ENCODE measurements at regions not wholly inside any gene's neighbourhood (a gene's known extent, or its start where the extent isn't known, plus 50 kb on each side); places are given as distances from the start of the nearest gene placed in this dataset.
A peak's percentile ranks its signal among the peaks of the same experiment; 100 is the strongest.

DNA sequence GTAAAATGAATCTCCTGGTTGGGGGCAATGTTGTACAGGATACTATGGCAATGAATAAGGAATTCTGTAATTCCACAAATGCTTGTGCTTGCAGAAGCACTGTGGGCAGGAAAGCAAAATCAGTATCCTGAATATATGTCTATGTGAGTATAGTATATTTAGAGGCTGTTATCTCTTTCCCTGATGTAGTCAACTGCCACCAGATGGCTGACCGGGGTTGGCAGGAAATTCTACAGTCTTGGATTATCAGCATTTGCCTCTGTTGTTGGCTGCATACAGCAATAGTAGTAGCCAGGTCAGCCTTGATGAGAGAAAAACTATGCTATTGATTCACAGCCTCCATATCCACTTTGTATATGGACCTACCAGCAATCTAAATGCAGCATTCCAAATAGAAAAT lies 425.1 kb upstream of the JAG1 start:
- H3K4me3 ChIP-seq (ENCODE audit: extremely low read depth, insufficient read depth, low read length, poor library complexity, severe bottlenecking) = no peak overlapping the region
- H3K9me3 ChIP-seq (ENCODE audit: control insufficient read depth, low read length) = no peaks in the 10 kb centered on the region
- H3K27ac ChIP-seq (ENCODE audit: low read depth, low read length, severe bottlenecking) = no peak overlapping the region
- 56 to 88% methylated on average over 1 of the region's 1 CpG for WGBS, 2 experiments (ENCODE audit: insufficient coverage in 2 of 2)
- H3K36me3 ChIP-seq (ENCODE audit: control insufficient read depth, insufficient read depth, low read length) = no peaks in the 10 kb centered on the region
- H3K4me1 ChIP-seq (ENCODE audit: control insufficient read depth, insufficient read depth, low read length, poor library complexity, severe bottlenecking) = no peaks in the 10 kb centered on the region

DNA sequence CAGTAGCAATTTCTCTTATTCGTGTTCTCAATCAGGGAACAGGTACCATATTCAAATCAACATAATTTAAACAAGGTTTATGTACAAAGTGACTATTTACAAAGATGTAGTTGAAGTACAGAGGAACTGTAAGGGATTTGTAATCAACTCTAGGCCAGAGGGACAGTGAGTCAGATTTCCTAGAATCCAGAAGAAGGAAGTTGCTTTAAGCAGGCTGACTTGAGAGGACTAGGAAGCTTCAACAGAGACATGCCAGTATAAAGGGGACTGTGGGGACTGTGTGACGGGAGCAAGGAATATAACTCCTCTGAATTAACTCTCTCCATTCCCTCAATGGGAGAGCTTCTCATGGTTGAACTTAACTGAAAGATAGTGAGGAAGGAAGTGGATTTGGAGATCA lies 427.4 kb upstream of the JAG1 start:
- peak overlapping the region; percentile 57 for H3K27ac ChIP-seq (ENCODE audit: low read depth, low read length, severe bottlenecking)
- H3K4me3 ChIP-seq (ENCODE audit: extremely low read depth, insufficient read depth, low read length, poor library complexity, severe bottlenecking) = no peak overlapping the region
- WGBS, 2 experiments (ENCODE audit: insufficient coverage in 2 of 2) = no CpG with 5 or more reads among the region's 2 CpGs
- H3K4me1 ChIP-seq (ENCODE audit: control insufficient read depth, insufficient read depth, low read length, poor library complexity, severe bottlenecking) = no peaks in the 10 kb centered on the region
- H3K36me3 ChIP-seq (ENCODE audit: control insufficient read depth, insufficient read depth, low read length) = no peaks in the 10 kb centered on the region
- no peaks in the 10 kb centered on the region for H3K9me3 ChIP-seq (ENCODE audit: control insufficient read depth, low read length)

DNA sequence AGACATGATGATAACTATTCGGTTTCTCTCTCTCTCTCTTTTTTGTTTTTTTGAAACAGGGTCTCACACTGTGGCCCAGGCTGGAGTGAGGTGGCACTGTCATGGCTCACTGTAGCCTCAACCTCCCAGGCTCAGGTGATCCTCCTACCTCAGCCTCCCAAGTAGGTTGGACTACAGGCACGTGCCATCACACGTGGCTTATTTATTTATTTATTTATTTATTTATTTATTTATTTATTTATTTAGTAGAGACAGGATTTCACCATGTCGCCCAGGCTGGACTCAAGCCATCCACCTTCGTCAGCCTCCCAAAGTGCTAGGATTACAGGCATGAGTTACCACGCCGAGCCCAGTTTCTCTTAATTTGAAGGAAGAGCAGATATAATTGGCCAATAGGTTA lies 427.9 kb upstream of the JAG1 start:
- Histone ChIP-seq H3K27ac (ENCODE audit: low read depth, low read length, severe bottlenecking) (peak overlapping the region; percentile 57), H3K4me3 (ENCODE audit: extremely low read depth, insufficient read depth, low read length, poor library complexity, severe bottlenecking) (no peak overlapping the region)
- WGBS, 2 experiments (ENCODE audit: insufficient coverage in 2 of 2) = 93 to 95% methylated on average over 4 of the region's 7 CpGs

DNA sequence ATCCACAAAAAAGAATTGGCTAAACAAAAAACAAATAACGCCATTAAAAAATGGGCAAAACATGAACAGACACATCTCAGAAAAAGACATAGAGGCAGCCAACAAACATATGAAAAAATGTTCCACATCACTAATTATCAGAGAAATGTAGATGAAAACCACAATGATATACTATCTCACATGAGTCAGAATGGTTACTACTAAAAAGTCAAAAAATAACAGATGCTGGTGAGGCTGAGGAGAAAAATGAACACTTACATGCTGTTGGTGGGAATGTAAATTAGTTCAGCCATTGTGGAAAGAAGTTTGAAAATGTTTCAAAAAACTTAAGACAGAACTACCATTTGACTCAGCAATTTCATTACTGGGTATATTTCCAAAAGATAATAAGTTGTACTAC lies 430.1 kb upstream of the JAG1 start:
- WGBS, 2 experiments (ENCODE audit: insufficient coverage in 2 of 2) = 100% methylated on average over 1 of the region's 1 CpG; no CpG with 5 or more reads in 1 of the 2 experiments
- Histone ChIP-seq H3K9me3 (ENCODE audit: control insufficient read depth, low read length) (no peaks in the 10 kb centered on the region), H3K27ac (ENCODE audit: low read depth, low read length, severe bottlenecking) (no peak overlapping the region), H3K36me3 (ENCODE audit: control insufficient read depth, insufficient read depth, low read length) (no peaks in the 10 kb centered on the region), H3K4me1 (ENCODE audit: control insufficient read depth, insufficient read depth, low read length, poor library complexity, severe bottlenecking) (no peaks in the 10 kb centered on the region), H3K4me3 (ENCODE audit: extremely low read depth, insufficient read depth, low read length, poor library complexity, severe bottlenecking) (no peak overlapping the region)

More for the DNA sequence above, 427.9 kb upstream of the JAG1 start:
- Histone ChIP-seq H3K4me1 (ENCODE audit: control insufficient read depth, insufficient read depth, low read length, poor library complexity, severe bottlenecking) (no peaks in the 10 kb centered on the region), H3K9me3 (ENCODE audit: control insufficient read depth, low read length) (no peaks in the 10 kb centered on the region), H3K36me3 (ENCODE audit: control insufficient read depth, insufficient read depth, low read length) (no peaks in the 10 kb centered on the region)

DNA sequence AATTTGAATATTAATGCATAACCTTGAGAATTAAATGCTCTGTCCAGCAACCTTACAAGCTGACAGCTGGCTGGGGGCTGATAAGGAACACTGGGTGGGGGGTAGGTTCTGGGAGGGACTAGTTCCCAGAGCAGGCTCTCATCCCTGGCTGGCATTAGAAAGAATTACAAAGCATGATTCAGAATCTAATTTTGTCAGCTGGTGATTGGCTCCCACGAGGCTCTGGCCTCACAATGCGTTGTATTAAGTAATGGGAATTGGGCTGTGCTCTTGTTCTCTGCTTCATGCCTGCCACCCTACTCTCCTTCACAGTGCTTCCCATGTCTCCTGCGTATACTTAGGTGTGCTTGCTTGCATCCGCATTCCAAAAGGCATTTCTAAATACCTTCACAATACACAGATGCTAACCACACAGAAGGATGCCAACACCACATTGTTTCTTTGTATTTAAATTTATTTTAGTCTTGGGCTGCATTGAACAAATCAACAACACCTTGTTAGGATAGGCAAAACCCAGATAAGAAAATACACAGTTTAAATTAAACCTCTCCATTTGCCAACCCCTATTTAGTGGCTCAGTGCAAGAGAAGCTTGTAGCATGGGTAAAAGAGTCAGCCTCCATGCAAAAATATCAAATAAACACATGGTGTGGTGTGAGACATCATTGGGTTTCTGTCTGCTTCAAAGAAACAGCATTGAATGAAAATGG lies 434.5 kb upstream of the JAG1 start:
- Histone ChIP-seq H3K4me3 (ENCODE audit: extremely low read depth, insufficient read depth, low read length, poor library complexity, severe bottlenecking) (no peak overlapping the region), H3K9me3 (ENCODE audit: control insufficient read depth, low read length) (no peaks in the 10 kb centered on the region), H3K36me3 (ENCODE audit: control insufficient read depth, insufficient read depth, low read length) (no peaks in the 10 kb centered on the region), H3K27ac (ENCODE audit: low read depth, low read length, severe bottlenecking) (no peak overlapping the region), H3K4me1 (ENCODE audit: control insufficient read depth, insufficient read depth, low read length, poor library complexity, severe bottlenecking) (peaks cover 8% of the 10 kb centered on the region)
- 72 to 74% methylated on average over 2 to 4 of the region's 4 CpGs for WGBS, 2 experiments (ENCODE audit: insufficient coverage in 2 of 2)

DNA sequence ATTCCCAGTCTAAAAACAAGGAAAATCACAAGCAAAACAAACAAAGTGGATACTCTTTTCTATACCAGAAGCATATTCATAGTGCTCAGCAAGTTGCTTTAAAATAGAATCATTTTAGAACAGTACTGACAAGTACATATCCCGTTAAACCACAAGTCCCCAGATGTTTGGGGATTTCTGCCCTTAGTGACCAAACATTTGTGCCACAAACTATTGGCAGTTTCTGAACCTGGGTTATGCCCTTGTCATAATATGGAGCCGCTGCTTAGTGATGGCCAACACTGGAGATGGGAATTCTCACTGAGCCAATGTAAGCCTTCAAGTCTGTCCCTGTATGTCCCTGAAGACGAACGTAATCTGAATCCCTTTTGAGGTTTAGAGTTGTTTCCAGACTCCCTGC lies 436.7 kb upstream of the JAG1 start:
- 89 to 95% methylated on average over 4 of the region's 4 CpGs for WGBS, 2 experiments (ENCODE audit: insufficient coverage in 2 of 2)
- Histone ChIP-seq H3K9me3 (ENCODE audit: control insufficient read depth, low read length) (no peaks in the 10 kb centered on the region), H3K4me3 (ENCODE audit: extremely low read depth, insufficient read depth, low read length, poor library complexity, severe bottlenecking) (no peak overlapping the region)

DNA sequence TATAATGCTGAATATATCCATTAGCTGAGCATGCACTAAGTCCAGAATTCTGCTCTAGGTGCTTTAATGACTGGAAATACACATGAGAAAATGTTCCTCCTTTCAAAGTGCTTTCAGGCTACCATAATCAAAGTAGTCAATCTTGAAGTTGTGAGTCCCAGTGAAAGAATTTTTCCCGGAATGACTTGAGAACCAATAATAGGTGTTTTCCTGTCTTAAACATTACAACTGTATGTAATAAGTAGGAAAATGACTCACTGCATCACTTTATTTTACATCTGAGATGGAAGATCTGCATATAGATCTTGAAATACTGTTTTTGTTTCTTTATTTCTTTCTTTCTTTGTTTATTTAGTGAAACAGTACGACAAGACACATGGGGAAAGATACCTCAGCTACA lies 437.4 kb upstream of the JAG1 start:
- Histone ChIP-seq H3K4me1 (ENCODE audit: control insufficient read depth, insufficient read depth, low read length, poor library complexity, severe bottlenecking) (peaks cover 8% of the 10 kb centered on the region), H3K27ac (ENCODE audit: low read depth, low read length, severe bottlenecking) (peak overlapping the region; percentile 55), H3K4me3 (ENCODE audit: extremely low read depth, insufficient read depth, low read length, poor library complexity, severe bottlenecking) (no peak overlapping the region), H3K36me3 (ENCODE audit: control insufficient read depth, insufficient read depth, low read length) (no peaks in the 10 kb centered on the region), H3K9me3 (ENCODE audit: control insufficient read depth, low read length) (no peaks in the 10 kb centered on the region)
- no CpG with 5 or more reads among the region's 2 CpGs for WGBS, 2 experiments (ENCODE audit: insufficient coverage in 2 of 2)

More for the DNA sequence above, 436.7 kb upstream of the JAG1 start:
- Histone ChIP-seq H3K27ac (ENCODE audit: low read depth, low read length, severe bottlenecking) (no peak overlapping the region), H3K4me1 (ENCODE audit: control insufficient read depth, insufficient read depth, low read length, poor library complexity, severe bottlenecking) (peaks cover 8% of the 10 kb centered on the region), H3K36me3 (ENCODE audit: control insufficient read depth, insufficient read depth, low read length) (no peaks in the 10 kb centered on the region)

DNA sequence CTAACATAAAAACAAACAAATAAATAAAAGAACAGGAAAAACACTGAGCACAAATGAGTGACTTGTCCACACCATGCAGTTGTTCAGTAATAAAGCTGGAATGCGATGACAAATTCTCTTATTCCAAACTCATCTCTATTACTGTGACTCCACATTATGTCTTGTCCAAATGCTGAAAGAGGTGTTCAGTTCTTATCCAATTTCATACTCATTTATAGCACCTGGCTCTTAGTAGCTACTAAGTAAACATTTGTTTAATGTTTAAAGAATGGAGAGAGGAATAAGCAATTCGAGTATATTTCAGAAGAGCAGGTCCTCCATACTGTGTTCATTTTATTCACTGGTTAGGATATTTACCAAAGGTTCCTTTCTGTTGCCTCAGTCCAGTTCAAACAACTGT lies 439.0 kb upstream of the JAG1 start:
- H3K9me3 ChIP-seq (ENCODE audit: control insufficient read depth, low read length) = no peaks in the 10 kb centered on the region
- H3K4me1 ChIP-seq (ENCODE audit: control insufficient read depth, insufficient read depth, low read length, poor library complexity, severe bottlenecking) = peaks cover 10% of the 10 kb centered on the region
- H3K4me3 ChIP-seq (ENCODE audit: extremely low read depth, insufficient read depth, low read length, poor library complexity, severe bottlenecking) = no peak overlapping the region
- H3K27ac ChIP-seq (ENCODE audit: low read depth, low read length, severe bottlenecking) = no peak overlapping the region
- 92 to 100% methylated on average over 1 to 2 of the region's 2 CpGs for WGBS, 2 experiments (ENCODE audit: insufficient coverage in 2 of 2)
- no peaks in the 10 kb centered on the region for H3K36me3 ChIP-seq (ENCODE audit: control insufficient read depth, insufficient read depth, low read length)

DNA sequence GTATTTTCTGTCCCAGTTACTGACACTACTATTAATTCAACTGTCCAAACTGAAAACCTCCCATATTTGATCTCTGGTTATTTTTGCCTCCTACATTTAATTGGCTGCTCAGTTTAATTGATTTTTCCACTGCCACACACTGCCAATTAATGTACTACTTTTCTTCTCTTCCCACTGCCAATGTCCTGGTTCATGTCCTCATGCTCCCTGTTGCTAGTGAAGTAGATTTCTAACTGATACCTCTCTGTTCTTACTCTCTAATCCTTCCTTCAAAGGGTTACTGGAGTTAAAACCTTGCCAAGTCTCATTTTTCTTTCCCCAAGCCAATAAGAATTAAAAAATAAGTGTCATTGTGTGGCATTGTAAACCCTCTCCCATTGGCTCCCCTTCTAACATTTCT lies 440.6 kb upstream of the JAG1 start:
- no peak overlapping the region for H3K27ac ChIP-seq (ENCODE audit: low read depth, low read length, severe bottlenecking)
- H3K9me3 ChIP-seq (ENCODE audit: control insufficient read depth, low read length) = no peaks in the 10 kb centered on the region
- no peak overlapping the region for H3K4me3 ChIP-seq (ENCODE audit: extremely low read depth, insufficient read depth, low read length, poor library complexity, severe bottlenecking)
- peaks cover 13% of the 10 kb centered on the region for H3K4me1 ChIP-seq (ENCODE audit: control insufficient read depth, insufficient read depth, low read length, poor library complexity, severe bottlenecking)
- no peaks in the 10 kb centered on the region for H3K36me3 ChIP-seq (ENCODE audit: control insufficient read depth, insufficient read depth, low read length)

DNA sequence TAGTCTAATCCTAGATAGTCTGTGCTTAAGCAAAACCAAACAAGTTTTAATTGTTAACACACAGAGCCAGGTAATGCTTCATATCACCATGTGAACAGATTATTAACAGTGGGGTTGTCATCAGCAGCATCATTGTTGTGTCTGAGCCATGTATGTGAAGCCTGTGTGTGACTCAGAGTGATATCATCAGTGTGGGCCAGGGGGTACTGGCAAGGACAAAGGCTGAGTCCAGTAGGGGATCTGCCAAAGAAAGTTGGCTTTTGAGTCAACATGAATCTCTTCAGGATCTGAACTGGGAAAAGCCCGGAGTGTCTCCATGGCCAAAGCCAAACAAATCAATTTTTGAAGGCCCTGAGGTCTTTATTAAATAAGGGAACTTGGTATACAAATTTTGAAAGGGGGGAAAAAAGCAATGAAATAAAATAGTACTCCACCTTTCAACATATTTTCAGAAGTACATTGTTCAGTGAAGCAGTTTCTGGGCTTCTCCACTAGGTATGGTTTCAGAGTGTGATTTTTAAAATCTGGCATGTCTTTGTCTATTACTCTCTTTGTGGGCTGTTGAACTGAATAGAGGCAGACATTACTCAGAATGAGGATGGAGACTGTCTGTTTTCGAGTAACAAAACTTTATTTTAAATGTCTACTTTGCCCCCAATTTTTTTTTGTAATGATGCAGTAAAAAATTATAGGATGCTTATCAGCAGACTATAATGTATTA lies 444.2 kb upstream of the JAG1 start:
- Histone ChIP-seq H3K27ac (ENCODE audit: low read depth, low read length, severe bottlenecking) (no peak overlapping the region), H3K9me3 (ENCODE audit: control insufficient read depth, low read length) (no peaks in the 10 kb centered on the region), H3K4me3 (ENCODE audit: extremely low read depth, insufficient read depth, low read length, poor library complexity, severe bottlenecking) (no peak overlapping the region), H3K36me3 (ENCODE audit: control insufficient read depth, insufficient read depth, low read length) (no peaks in the 10 kb centered on the region), H3K4me1 (ENCODE audit: control insufficient read depth, insufficient read depth, low read length, poor library complexity, severe bottlenecking) (peaks cover 5% of the 10 kb centered on the region)
- no CpG with 5 or more reads among the region's 2 CpGs for WGBS, 2 experiments (ENCODE audit: insufficient coverage in 2 of 2)

DNA sequence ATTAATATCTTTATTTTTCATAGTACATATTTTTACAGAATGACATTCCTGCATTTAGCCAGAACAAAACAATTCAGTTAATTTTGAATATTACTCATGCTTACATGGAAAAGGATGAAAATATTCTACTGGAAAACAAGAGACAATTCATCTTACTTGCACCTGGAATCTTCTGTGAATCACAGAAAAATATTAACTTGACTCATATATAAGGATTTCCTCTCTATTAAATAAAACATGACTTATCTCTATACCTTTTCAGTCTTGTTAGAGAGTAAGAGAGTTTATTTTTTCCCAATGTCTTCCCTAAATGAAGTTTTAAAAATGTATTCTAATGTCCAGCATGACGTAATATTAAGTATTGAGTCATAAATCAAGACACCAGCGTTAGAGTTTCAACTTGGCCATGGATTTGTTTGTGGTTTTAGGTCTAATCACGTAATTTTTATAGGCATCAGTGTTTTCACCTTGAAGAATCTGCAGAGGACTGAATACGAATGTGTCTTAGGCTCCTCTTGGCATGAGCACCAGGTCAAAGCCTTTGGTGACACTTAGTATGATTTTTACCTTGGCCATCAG lies 445.1 kb upstream of the JAG1 start:
- H3K27ac ChIP-seq (ENCODE audit: low read depth, low read length, severe bottlenecking) = no peak overlapping the region
- WGBS, 2 experiments (ENCODE audit: insufficient coverage in 2 of 2) = 92 to 93% methylated on average over 4 of the region's 4 CpGs
- H3K4me1 ChIP-seq (ENCODE audit: control insufficient read depth, insufficient read depth, low read length, poor library complexity, severe bottlenecking) = peaks cover 5% of the 10 kb centered on the region
- no peak overlapping the region for H3K4me3 ChIP-seq (ENCODE audit: extremely low read depth, insufficient read depth, low read length, poor library complexity, severe bottlenecking)
- H3K9me3 ChIP-seq (ENCODE audit: control insufficient read depth, low read length) = no peaks in the 10 kb centered on the region
- no peaks in the 10 kb centered on the region for H3K36me3 ChIP-seq (ENCODE audit: control insufficient read depth, insufficient read depth, low read length)

Data from mesodermal cell (in vitro differentiated cells).